ENCODE measurements at regions not wholly inside any gene's neighbourhood (a gene's known extent, or its start where the extent isn't known, plus 50 kb on each side); places are given as distances from the start of the nearest gene placed in this dataset.

DNA sequence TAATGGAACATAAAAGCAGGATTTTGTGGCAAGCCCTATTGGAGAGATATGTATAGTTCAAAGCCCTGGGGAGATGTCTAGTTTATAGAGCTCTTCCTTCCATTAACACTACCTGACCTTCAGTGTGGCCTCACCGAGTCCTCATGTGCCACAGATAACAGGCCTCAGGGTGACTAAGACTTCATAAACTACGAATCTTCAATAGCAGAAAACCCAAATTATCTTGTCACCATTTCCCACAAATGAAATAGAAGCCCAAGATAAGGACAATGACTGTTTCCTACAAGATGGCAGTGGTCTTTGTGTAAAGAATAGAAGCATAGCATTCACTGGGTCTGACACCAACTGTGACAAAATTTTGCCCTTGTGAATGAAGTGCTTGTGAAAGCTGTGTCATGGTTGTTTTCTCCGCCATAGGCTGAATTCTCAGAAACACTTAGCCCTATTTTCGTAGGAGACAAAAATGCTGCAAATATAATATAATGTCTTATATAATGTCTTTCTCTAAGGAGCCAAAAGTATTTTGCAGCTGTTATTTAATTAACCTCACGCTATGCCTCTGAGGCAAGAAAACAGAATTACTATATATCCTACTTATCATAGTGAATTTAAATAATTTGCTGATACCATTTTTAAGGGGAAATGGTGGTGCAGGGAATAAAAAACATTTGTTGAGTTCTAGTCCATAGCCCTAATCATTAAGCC, 136.7 kb upstream of the CWC22 start:
- H3K27ac ChIP-seq (ENCODE audit: low read depth, low read length), result no peak overlapping the region
- H3K27me3 ChIP-seq (ENCODE audit: insufficient read depth, low read length), result no peaks in the 10 kb centered on the region
- DNase-seq (ENCODE audit: low read depth, low spot score), result no peak
- no peaks in the 10 kb centered on the region for H3K9me3 ChIP-seq (ENCODE audit: control insufficient read depth in 1 of 2, insufficient read depth in 1 of 2, low read depth in 1 of 2, low read length in 2 of 2)
- H3K4me2 ChIP-seq (ENCODE audit: low read length), result no peak overlapping the region
- CTCF ChIA-PET, result no interaction called here
- no peaks in the 10 kb centered on the region for H4K20me1 ChIP-seq (ENCODE audit: insufficient read depth)
- BruUV-seq (replicated peaks), result no TSS peak
- no peaks in the 10 kb centered on the region for H3K36me3 ChIP-seq (ENCODE audit: control insufficient read depth in 1 of 2, insufficient read depth in 2 of 2, low read length in 2 of 2)
- no peaks in the 10 kb centered on the region for H3K4me1 ChIP-seq (ENCODE audit: control insufficient read depth in 1 of 2, insufficient read depth in 2 of 2, low read length in 2 of 2)
- H3K4me3 ChIP-seq (replicated peaks in 1 of 2; ENCODE audit: low read depth in 1 of 2, low read length in 2 of 2), result no peak overlapping the region
- no peak for ATAC-seq
- H3K79me2 ChIP-seq (ENCODE audit: insufficient read depth, low read length), result no peaks in the 10 kb centered on the region
- H3K9ac ChIP-seq (ENCODE audit: low read length), result no peak overlapping the region
- H2AFZ ChIP-seq (ENCODE audit: low read depth, low read length, poor library complexity, severe bottlenecking), result no peak overlapping the region
- TF ChIP-seq ZNF274 (IDR thresholded peaks at IDR 0.05; ENCODE audit: low read depth, low read length) (no peak), FOSL1 (IDR thresholded peaks at IDR 0.05; ENCODE audit: low read depth) (no peak), JUND (IDR thresholded peaks at IDR 0.05) (no peak)
- TF ChIP-seq, protein P1, sequence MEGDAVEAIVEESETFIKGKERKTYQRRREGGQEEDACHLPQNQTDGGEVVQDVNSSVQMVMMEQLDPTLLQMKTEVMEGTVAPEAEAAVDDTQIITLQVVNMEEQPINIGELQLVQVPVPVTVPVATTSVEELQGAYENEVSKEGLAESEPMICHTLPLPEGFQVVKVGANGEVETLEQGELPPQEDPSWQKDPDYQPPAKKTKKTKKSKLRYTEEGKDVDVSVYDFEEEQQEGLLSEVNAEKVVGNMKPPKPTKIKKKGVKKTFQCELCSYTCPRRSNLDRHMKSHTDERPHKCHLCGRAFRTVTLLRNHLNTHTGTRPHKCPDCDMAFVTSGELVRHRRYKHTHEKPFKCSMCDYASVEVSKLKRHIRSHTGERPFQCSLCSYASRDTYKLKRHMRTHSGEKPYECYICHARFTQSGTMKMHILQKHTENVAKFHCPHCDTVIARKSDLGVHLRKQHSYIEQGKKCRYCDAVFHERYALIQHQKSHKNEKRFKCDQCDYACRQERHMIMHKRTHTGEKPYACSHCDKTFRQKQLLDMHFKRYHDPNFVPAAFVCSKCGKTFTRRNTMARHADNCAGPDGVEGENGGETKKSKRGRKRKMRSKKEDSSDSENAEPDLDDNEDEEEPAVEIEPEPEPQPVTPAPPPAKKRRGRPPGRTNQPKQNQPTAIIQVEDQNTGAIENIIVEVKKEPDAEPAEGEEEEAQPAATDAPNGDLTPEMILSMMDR (IDR thresholded peaks at IDR 0.05 in 2 of 3, conservative IDR thresholded peaks at IDR 0.05 in 1 of 3; ENCODE audit: borderline replicate concordance in 1 of 3, insufficient read depth in 1 of 3, low read depth in 2 of 3, low read length in 2 of 3), result no peak
- H3K9me2 ChIP-seq (ENCODE audit: insufficient read depth), result no peaks in the 10 kb centered on the region
- POLR2A ChIA-PET, result no interaction called here
- RAD21 ChIA-PET (ENCODE audit: low non-redundant PET in 1 of 2, low total read pairs in 2 of 2, uncharacterized antibody in 2 of 2, unreplicated experiment in 2 of 2), result no interaction called here
- intact Hi-C loops (cut with micrococcal nuclease), result no loop called here

DNA sequence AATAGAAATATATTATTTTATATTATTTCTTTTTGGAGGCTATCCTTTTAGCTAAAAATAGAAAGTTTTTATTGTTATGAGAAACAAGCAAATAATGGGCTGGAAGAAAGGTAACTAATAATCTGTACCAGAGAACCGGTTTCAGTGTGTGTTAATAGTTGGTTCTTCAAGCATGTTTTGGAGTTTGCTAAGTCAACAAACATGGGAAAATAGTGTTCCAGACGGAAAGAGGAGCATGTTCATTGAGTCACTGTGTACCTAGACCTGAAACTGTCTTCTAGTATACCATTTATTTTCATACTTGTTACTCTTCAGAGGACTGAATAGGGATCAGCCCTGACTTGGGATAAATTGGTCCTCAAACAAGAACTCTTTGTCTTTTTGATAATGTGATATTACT, 134.5 kb upstream of the CWC22 start:
- ATAC-seq, result no peak
- ChIA-PET CTCF (no interaction called here), POLR2A (no interaction called here), RAD21 (ENCODE audit: low non-redundant PET in 1 of 2, low total read pairs in 2 of 2, uncharacterized antibody in 2 of 2, unreplicated experiment in 2 of 2) (no interaction called here)
- no peak for DNase-seq (ENCODE audit: low read depth, low spot score)
- H3K79me2 ChIP-seq (ENCODE audit: insufficient read depth, low read length), result no peaks in the 10 kb centered on the region
- H3K4me2 ChIP-seq (ENCODE audit: low read length), result no peak overlapping the region
- H3K9ac ChIP-seq (ENCODE audit: low read length), result no peak overlapping the region
- no peak overlapping the region for H3K4me3 ChIP-seq (replicated peaks in 1 of 2; ENCODE audit: low read depth in 1 of 2, low read length in 2 of 2)
- H3K9me2 ChIP-seq (ENCODE audit: insufficient read depth), result no peaks in the 10 kb centered on the region
- no peaks in the 10 kb centered on the region for H3K9me3 ChIP-seq (ENCODE audit: control insufficient read depth in 1 of 2, insufficient read depth in 1 of 2, low read depth in 1 of 2, low read length in 2 of 2)
- intact Hi-C loops (cut with micrococcal nuclease), result no loop called here
- no peaks in the 10 kb centered on the region for H4K20me1 ChIP-seq (ENCODE audit: insufficient read depth)
- no peak overlapping the region for H3K27ac ChIP-seq (ENCODE audit: low read depth, low read length)
- no peaks in the 10 kb centered on the region for H3K27me3 ChIP-seq (ENCODE audit: insufficient read depth, low read length)
- no peaks in the 10 kb centered on the region for H3K36me3 ChIP-seq (ENCODE audit: control insufficient read depth in 1 of 2, insufficient read depth in 2 of 2, low read length in 2 of 2)
- BruUV-seq (replicated peaks), result no TSS peak
- no peak overlapping the region for H2AFZ ChIP-seq (ENCODE audit: low read depth, low read length, poor library complexity, severe bottlenecking)
- H3K4me1 ChIP-seq (ENCODE audit: control insufficient read depth in 1 of 2, insufficient read depth in 2 of 2, low read length in 2 of 2), result no peaks in the 10 kb centered on the region
- TF ChIP-seq EZH2 (IDR thresholded peaks at IDR 0.05) (no peak), SIN3A (IDR thresholded peaks at IDR 0.05; ENCODE audit: low read depth) (no peak), CBX3 (IDR thresholded peaks at IDR 0.05; ENCODE audit: low read depth) (no peak), REST (IDR thresholded peaks at IDR 0.05; ENCODE audit: low read depth) (no peak), TCF7L2 (IDR thresholded peaks at IDR 0.05; ENCODE audit: borderline replicate concordance, extremely low read depth, insufficient read depth, insufficient read length) (no peak)
- TF ChIP-seq, protein P1 (IDR thresholded peaks at IDR 0.05 in 2 of 3, conservative IDR thresholded peaks at IDR 0.05 in 1 of 3; ENCODE audit: borderline replicate concordance in 1 of 3, insufficient read depth in 1 of 3, low read depth in 2 of 3, low read length in 2 of 3), result no peak
